SK-N-MC (cell line): ENCODE measurements at regions not wholly inside any gene's neighbourhood (a gene's known extent, or its start where the extent isn't known, plus 50 kb on each side); places are given as distances from the start of the nearest gene placed in this dataset.

Experiments
- DNase-seq: peaks from one replicate; pipeline ENCODE4 v3.0.0-alpha.2; 2011; ENCODE audit warnings: low read depth, low spot score
- H3K27ac ChIP-seq: fragments of 200-600 bp; sonication (generic); 2 replicates; pipeline ENCODE4 v1.5.1; 2016; ENCODE audit warnings: mixed run types
- H3K36me3 ChIP-seq: fragments of 200-600 bp; sonication (generic); 2 replicates; pipeline ENCODE4 v1.6.1; 2017; ENCODE audit warnings: antibody characterized with exemption, low read length, mixed read lengths; ENCODE audit not compliant: insufficient read depth
- H3K4me3 ChIP-seq: fragments of 200-600 bp; sonication (generic); 2 replicates; pipeline ENCODE4 v1.5.1; 2016
- H3K9ac ChIP-seq: fragments of 200-600 bp; sonication (generic); 2 replicates; pipeline ENCODE4 v1.8.0; 2017; ENCODE audit warnings: mixed run types, mixed read lengths; ENCODE audit not compliant: insufficient read length
- H3K9me3 ChIP-seq: fragments of 200-600 bp; sonication (generic); 2 replicates; pipeline ENCODE4 v1.6.1; 2017; ENCODE audit warnings: low read depth, mild to moderate bottlenecking, antibody characterized with exemption, low read length, moderate library complexity, mixed read lengths
- EZH2 ChIP-seq: fragments of 200-600 bp; sonication (generic); IDR thresholded peaks from one replicate; pipeline ENCODE4 v1.6.1; 2017; ENCODE audit warnings: antibody characterized with exemption
- FOXP2 ChIP-seq: optimal IDR thresholded peaks from 2 replicates; pipeline ENCODE3; 2011; ENCODE audit warnings: mild to moderate bottlenecking, moderate library complexity; ENCODE audit not compliant: insufficient read depth; ENCODE audit errors: extremely low read length, control extremely low read depth
- POLR2AphosphoS5 ChIP-seq: IDR thresholded peaks from 2 replicates; pipeline ENCODE4 v1.6.1; 2012; ENCODE audit warnings: mild to moderate bottlenecking, low read depth, low read length, borderline replicate concordance

DNA sequence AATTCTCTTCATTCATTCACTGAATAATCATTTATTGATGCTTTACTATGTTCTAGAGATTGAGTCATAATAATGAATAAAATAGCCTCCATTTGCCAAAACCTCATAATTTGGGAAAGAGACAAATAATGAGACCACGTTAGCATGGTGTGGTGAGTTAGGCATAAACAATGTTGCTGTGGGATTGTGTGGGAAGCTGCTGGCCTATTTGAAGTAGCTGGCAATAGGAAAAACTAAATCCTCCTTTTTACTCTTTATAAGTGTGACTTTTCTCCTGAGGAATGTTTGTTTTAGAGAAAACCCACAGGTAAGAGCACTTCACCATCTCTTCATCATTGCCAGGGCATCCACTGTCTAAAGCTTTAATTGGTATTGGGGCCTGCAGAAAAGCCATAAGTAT lies 95.3 kb downstream of the AREG start:
- Histone ChIP-seq H3K9me3 (no peaks in the 10 kb centered on the region), H3K36me3 (no peaks in the 10 kb centered on the region), H3K4me3 (no peak overlapping the region), H3K27ac (no peak overlapping the region), H3K9ac (no peak overlapping the region)
- no peak for DNase-seq
- no peak for TF ChIP-seq POLR2AphosphoS5
- TF ChIP-seq EZH2, result no peak
- TF ChIP-seq FOXP2, result no peak

DNA sequence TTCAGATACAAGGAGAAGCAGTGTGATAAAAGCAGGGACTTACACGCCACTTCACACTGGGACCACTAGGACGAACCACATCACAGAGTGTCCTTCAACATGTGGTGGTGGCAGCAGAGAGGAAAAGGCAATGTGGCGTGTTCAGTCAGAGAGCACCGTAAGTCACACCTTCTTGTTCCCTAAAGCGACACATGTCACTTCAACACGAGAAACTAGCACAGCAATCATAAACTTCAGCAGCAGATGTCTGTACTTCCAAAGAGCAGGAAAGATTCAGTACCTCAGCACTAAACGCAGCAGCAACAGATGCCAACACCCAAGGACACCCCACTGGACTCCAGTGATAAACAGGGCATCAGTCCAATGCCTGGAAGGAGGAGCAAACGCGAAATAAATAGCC lies 96.7 kb downstream of the AREG start:
- H3K27ac ChIP-seq, result no peak overlapping the region
- no peak overlapping the region for H3K9ac ChIP-seq
- no peak for TF ChIP-seq EZH2
- TF ChIP-seq FOXP2, result no peak
- TF ChIP-seq POLR2AphosphoS5, result no peak

DNA sequence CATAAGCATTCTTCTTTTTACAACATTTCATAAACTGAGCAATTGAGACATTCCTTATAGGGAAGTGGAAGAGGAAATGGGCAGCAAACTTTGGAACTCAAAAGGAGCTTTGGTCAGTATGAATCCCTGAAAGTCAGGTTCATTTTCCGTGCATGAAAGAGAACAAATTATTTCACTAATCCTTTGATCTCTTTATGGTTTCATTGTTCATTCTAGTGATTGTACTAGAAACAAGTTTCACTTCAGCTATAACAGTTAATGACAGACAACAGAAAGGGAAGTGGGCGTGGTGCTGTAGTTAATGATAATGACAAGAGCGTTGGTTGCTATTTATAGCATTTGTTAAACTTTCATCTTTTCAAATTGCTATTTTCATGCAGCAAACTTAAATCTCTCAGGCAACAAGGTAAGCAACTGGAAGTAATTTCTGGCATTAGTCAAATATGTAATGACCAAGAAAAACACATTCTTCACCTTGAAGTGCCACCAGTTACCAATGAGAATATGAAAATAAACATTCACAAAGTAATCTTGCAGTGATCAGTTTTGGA lies 98.4 kb downstream of the AREG start:
- no peaks in the 10 kb centered on the region for H3K36me3 ChIP-seq
- no peak overlapping the region for H3K9ac ChIP-seq
- no peak overlapping the region for H3K4me3 ChIP-seq
- DNase-seq, result no peak
- TF ChIP-seq POLR2AphosphoS5 (no peak), FOXP2 (no peak), EZH2 (no peak)
- no peak overlapping the region for H3K27ac ChIP-seq
- no peaks in the 10 kb centered on the region for H3K9me3 ChIP-seq

More for the DNA sequence above, 96.7 kb downstream of the AREG start:
- DNase-seq, result no peak
- Histone ChIP-seq H3K4me3 (no peak overlapping the region), H3K36me3 (no peaks in the 10 kb centered on the region), H3K9me3 (no peaks in the 10 kb centered on the region)

DNA sequence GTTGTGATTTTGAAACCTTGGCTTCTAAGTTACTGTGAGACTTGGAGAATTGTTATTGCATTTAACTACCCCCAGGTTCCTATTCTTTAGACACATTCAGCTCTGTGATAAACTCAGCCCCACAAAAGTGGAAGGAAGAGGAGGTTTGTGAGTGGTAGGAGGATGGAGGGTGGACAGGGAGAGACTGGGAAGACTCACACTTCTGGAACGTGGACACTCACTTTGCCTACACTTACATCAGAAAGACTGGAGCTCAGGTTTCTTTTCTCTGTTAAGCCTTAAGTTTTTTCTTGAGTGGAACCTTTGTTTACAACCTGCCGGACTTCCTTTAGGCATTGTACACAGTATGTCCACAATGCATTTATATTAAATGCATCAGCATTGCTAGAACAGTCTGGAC lies 99.0 kb downstream of the AREG start:
- DNase-seq, result no peak
- H3K27ac ChIP-seq, result no peak overlapping the region
- no peak overlapping the region for H3K9ac ChIP-seq
- H3K4me3 ChIP-seq, result no peak overlapping the region
- no peaks in the 10 kb centered on the region for H3K36me3 ChIP-seq
- H3K9me3 ChIP-seq, result no peaks in the 10 kb centered on the region
- TF ChIP-seq FOXP2 (no peak), POLR2AphosphoS5 (no peak), EZH2 (no peak)

DNA sequence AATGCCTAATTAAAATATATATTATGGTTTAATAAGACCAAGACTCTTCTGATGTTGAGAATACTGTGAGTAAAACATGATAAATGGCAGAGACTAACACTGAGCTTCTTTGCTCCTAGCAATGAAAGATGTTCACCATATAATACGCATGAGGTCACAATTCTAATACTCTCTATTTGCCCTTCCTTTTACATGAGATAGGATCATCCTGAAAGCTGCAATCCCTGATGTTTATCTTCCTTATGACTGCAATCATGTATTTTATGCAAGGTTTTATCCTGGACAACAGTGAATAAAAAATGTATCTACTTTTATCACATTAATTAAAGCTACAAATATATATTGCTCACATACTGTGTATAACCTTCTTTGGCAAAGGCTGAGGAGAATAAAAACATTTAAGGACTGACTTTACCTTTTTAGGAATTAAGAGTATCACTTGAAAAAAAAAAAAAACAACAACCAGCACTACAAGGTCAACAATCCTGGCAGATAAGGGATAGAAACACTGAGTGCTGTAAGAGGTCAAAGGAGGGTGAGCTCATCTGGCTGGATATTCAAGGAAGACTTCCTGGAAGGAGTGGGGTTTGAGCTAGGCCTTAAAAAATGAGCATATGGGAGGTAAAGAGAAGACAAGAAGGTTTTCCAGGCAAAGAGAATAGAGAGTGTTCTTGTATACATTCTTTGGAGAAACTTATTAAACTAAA lies 99.9 kb downstream of the AREG start:
- Histone ChIP-seq H3K9me3 (no peaks in the 10 kb centered on the region), H3K9ac (no peak overlapping the region), H3K36me3 (no peaks in the 10 kb centered on the region), H3K27ac (no peak overlapping the region), H3K4me3 (no peak overlapping the region)
- TF ChIP-seq EZH2 (no peak), POLR2AphosphoS5 (no peak), FOXP2 (no peak)
- no peak for DNase-seq

DNA sequence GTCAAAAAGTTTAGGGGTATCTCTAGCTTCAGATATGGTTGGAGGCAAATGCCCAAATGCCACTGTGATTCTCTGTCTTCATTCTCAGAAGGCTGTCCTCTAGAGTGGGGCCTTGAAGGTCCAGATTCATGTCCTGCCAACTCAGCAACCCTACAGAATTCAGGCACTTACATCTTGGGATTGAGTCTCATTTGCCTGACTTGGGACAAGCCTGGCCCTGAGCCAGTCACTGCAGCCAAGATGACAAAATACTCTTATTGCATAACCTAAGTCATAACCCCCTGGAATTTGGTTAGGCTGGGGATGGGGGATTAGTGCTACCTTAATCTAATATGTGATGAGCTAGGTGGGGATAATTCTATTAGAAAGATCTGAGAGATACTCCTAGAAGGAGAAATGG lies 100.5 kb downstream of the AREG start:
- no peak for DNase-seq
- Histone ChIP-seq H3K36me3 (no peaks in the 10 kb centered on the region), H3K27ac (no peak overlapping the region), H3K9me3 (no peaks in the 10 kb centered on the region), H3K4me3 (no peak overlapping the region), H3K9ac (no peak overlapping the region)
- TF ChIP-seq EZH2, result no peak
- no peak for TF ChIP-seq FOXP2

DNA sequence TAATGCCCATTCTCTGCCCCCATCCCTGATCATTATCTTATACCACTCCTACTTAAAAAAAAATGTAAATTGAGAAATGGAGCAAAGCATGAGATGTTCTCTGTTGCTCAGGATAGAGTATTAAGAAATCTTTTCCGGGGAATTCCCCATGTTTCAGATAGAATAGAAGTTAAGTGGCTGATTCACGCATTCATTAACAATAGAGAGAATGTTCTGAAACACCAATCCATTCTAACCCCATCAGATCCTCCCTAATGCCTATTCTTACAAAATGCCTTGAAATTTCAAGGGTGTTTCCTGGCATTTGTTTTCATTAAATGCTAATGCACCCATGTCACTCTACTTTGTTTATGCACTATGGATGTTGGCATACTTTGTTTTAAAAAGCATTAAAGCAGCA lies 101.1 kb downstream of the AREG start:
- no peak overlapping the region for H3K9ac ChIP-seq
- DNase-seq, result peak; percentile 28
- no peak overlapping the region for H3K4me3 ChIP-seq
- no peaks in the 10 kb centered on the region for H3K36me3 ChIP-seq
- no peaks in the 10 kb centered on the region for H3K9me3 ChIP-seq
- TF ChIP-seq EZH2 (no peak), FOXP2 (no peak), POLR2AphosphoS5 (no peak)
- H3K27ac ChIP-seq, result no peak overlapping the region

DNA sequence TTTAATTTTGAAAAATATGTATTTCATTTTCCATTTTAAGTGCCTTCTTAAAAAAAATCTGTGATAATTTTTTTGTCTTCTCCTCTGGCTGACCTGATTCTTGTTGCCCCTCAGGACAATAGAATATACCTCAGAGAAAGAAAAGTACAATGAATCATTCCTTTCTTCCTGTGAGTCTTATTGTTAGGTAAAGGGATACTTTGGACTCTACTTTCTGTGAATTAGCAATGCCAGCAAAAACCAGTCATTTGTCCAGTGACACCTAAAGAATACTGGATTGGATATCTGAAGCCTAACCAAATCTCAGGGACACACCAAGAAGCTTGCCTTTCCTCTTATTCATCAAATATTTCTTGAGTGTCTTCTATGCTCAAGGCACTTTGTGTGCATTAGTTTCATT lies 102.1 kb downstream of the AREG start:
- Histone ChIP-seq H3K4me3 (no peak overlapping the region), H3K27ac (no peak overlapping the region), H3K9me3 (no peaks in the 10 kb centered on the region), H3K9ac (no peak overlapping the region), H3K36me3 (no peaks in the 10 kb centered on the region)
- no peak for DNase-seq
- TF ChIP-seq POLR2AphosphoS5, result no peak
- TF ChIP-seq EZH2, result no peak
- TF ChIP-seq FOXP2, result no peak

DNA sequence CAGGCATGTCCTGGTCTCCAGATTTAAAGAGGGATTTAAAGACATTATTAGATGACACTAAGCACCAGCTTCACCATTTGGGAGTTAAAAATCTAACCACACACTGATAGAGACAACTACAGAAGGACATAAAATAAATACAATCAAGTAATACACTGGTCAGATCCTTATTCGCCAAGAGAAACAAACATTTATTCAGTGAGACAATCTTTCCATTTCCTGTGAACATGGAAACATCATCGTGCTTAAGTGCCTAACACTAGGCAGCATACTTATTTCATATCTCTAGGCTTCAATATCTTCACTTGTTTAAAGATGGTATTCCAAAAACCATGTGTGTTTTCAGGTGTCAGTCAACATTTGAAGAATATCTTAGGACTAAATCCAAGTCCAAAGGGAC lies 103.6 kb downstream of the AREG start:
- Histone ChIP-seq H3K27ac (no peak overlapping the region), H3K9ac (no peak overlapping the region), H3K9me3 (no peaks in the 10 kb centered on the region), H3K4me3 (no peak overlapping the region), H3K36me3 (no peaks in the 10 kb centered on the region)
- TF ChIP-seq POLR2AphosphoS5 (no peak), EZH2 (no peak), FOXP2 (no peak)
- no peak for DNase-seq
